SK-N-SH treated with all-trans-retinoic acid at 6 μM for 48 hours (cell line): ENCODE measurements at regions not wholly inside any gene's neighbourhood (a gene's known extent, or its start where the extent isn't known, plus 50 kb on each side); places are given as distances from the start of the nearest gene placed in this dataset.
"Not testable (repeated sequence)": the region's sequence is repeated elsewhere in the genome, so short reads cannot be mapped to it uniquely, and the experiment has no call there.

ENCODE experiments used
- ATAC-seq: fragments of 200-7000 bp; cut with Tn5 transposase; 3 replicates; pipeline ENCODE4 v1.9.1; 2020; ENCODE audit warnings: mild to moderate bottlenecking, moderate library complexity
- ARNTL ChIP-seq: fragments of 450-650 bp; formaldehyde crosslinking; IDR thresholded peaks from 2 replicates; pipeline ENCODE4 v1.5.0; 2020; ENCODE audit warnings: low read depth, mild to moderate bottlenecking, moderate library complexity, borderline replicate concordance
- BACH2 ChIP-seq: fragments of 250-450 bp; sonication (Bioruptor Pico); IDR thresholded peaks from 2 replicates; pipeline ENCODE4 v1.9.0; 2021; ENCODE audit warnings: mild to moderate bottlenecking, borderline replicate concordance
- CREB5 ChIP-seq: fragments of 250-450 bp; sonication (Bioruptor Pico); IDR thresholded peaks from 2 replicates; pipeline ENCODE4 v1.5.1; 2020; ENCODE audit warnings: low read depth, mild to moderate bottlenecking, moderate library complexity
- CSDC2 ChIP-seq: fragments of 250-450 bp; sonication (Bioruptor Pico); IDR thresholded peaks from 2 replicates; pipeline ENCODE4 v1.5.0; 2020; ENCODE audit warnings: mild to moderate bottlenecking, moderate library complexity
- CSRNP3 ChIP-seq: fragments of 250-450 bp; sonication (Bioruptor Pico); IDR thresholded peaks from 2 replicates; pipeline ENCODE4 v1.5.1; 2021; ENCODE audit warnings: mild to moderate bottlenecking, moderate library complexity
- ESRRG ChIP-seq: fragments of 250-450 bp; sonication (Bioruptor Pico); IDR thresholded peaks from 2 replicates; pipeline ENCODE4 v1.6.1; 2021; ENCODE audit warnings: mild to moderate bottlenecking
- GLIS3 ChIP-seq: fragments of 250-450 bp; sonication (Bioruptor Pico); IDR thresholded peaks from 2 replicates; pipeline ENCODE4 v1.5.0; 2020; ENCODE audit warnings: mild to moderate bottlenecking, moderate library complexity
- ISL1 ChIP-seq: fragments of 250-450 bp; sonication (Bioruptor Pico); IDR thresholded peaks from 2 replicates; pipeline ENCODE4 v2.1.2; 2022; ENCODE audit warnings: mild to moderate bottlenecking, moderate library complexity
- OSR1 ChIP-seq: fragments of 250-450 bp; sonication (Bioruptor Pico); IDR thresholded peaks from 2 replicates; pipeline ENCODE4 v1.8.0; 2022; ENCODE audit warnings: moderate library complexity, mild to moderate bottlenecking, inconsistent platforms
- PPARA ChIP-seq: fragments of 250-450 bp; sonication (Bioruptor Pico); IDR thresholded peaks from 2 replicates; pipeline ENCODE4 v1.5.0; 2020; ENCODE audit warnings: mild to moderate bottlenecking, borderline replicate concordance
- RARB ChIP-seq: fragments of 250-450 bp; sonication (Bioruptor Pico); IDR thresholded peaks from 2 replicates; pipeline ENCODE4 v1.8.0; 2021; ENCODE audit warnings: mild to moderate bottlenecking, moderate library complexity
- SNAI2 ChIP-seq: fragments of 250-450 bp; sonication (Bioruptor Pico); IDR thresholded peaks from 2 replicates; pipeline ENCODE4 v1.5.0; 2020; ENCODE audit warnings: mild to moderate bottlenecking, moderate library complexity
- TCF4 ChIP-seq: fragments of 250-450 bp; sonication (Bioruptor Pico); IDR thresholded peaks from 2 replicates; pipeline ENCODE4 v1.8.0; 2021; ENCODE audit warnings: mild to moderate bottlenecking, moderate library complexity, borderline replicate concordance
- TOX ChIP-seq: fragments of 250-450 bp; sonication (Bioruptor Pico); IDR thresholded peaks from 2 replicates; pipeline ENCODE4 v1.8.0; 2021; ENCODE audit warnings: mild to moderate bottlenecking, moderate library complexity, borderline replicate concordance
- ZC3H10 ChIP-seq: fragments of 250-450 bp; sonication (Bioruptor Pico); IDR thresholded peaks from 2 replicates; pipeline ENCODE4 v1.5.1; 2021; ENCODE audit warnings: mild to moderate bottlenecking, moderate library complexity
- ZFP3 ChIP-seq: fragments of 250-450 bp; sonication (Bioruptor Pico); IDR thresholded peaks from 2 replicates; pipeline ENCODE4 v1.5.0; 2020; ENCODE audit warnings: mild to moderate bottlenecking, moderate library complexity
- ZFP30 ChIP-seq: fragments of 450-650 bp; formaldehyde crosslinking; IDR thresholded peaks from 2 replicates; pipeline ENCODE4 v1.5.0; 2022; ENCODE audit warnings: mild to moderate bottlenecking, moderate library complexity
- ZNF565 ChIP-seq: fragments of 450-650 bp; formaldehyde crosslinking; conservative IDR thresholded peaks from 2 replicates; pipeline ENCODE4 v1.5.0; 2020; ENCODE audit warnings: low read depth, mild to moderate bottlenecking, moderate library complexity
- ZNF70 ChIP-seq: fragments of 450-650 bp; formaldehyde crosslinking; IDR thresholded peaks from 2 replicates; pipeline ENCODE4 v1.5.0; 2020; ENCODE audit warnings: mild to moderate bottlenecking, moderate library complexity
- ZNF8 ChIP-seq: fragments of 450-650 bp; formaldehyde crosslinking; IDR thresholded peaks from 2 replicates; pipeline ENCODE4 v1.5.0; 2020; ENCODE audit warnings: mild to moderate bottlenecking, moderate library complexity
- TF ChIP-seq, protein P1 (sequence below): fragments of 250-450 bp; sonication (Bioruptor Pico); IDR thresholded peaks from 2 replicates; pipeline ENCODE4 v1.8.0; 2021; ENCODE audit warnings: low read depth, mild to moderate bottlenecking, moderate library complexity, borderline replicate concordance
- TF ChIP-seq, protein P2 (sequence below): fragments of 250-450 bp; sonication (Bioruptor Pico); IDR thresholded peaks from 2 replicates; pipeline ENCODE4 v1.8.0; 2020; ENCODE audit warnings: mild to moderate bottlenecking, moderate library complexity, borderline replicate concordance

DNA sequence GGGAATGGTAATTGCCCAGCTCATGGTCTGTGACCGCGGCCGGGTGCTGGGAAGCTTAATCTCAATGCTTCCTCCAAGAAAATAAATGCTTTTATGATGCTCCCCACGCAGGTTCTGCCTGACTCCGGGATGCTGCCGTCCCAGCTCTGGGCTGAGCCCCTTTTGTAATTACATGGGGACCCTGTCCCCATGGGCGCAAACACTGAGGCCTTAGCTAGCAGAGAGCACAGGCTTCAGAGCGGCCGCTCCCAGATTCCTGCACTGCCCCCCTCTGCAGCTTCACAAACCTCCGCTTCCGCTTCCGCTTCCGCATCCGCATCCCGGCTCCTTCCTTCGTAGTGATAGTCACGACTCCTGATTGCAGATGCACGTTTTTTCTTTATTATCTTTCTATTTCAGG, 129.5 kb downstream of the KIF26A start (continued):
- no peak for TF ChIP-seq OSR1 (CRISPR knock-in tag)
- no peak for TF ChIP-seq BACH2 (CRISPR knock-in tag)
- no peak for TF ChIP-seq ZNF8 (CRISPR knock-in tag)
- no peak for TF ChIP-seq GLIS3 (CRISPR knock-in tag)
- TF ChIP-seq TOX (CRISPR knock-in tag), result no peak
- TF ChIP-seq ZFP30 (CRISPR knock-in tag), result no peak
- no peak for TF ChIP-seq ZFP3 (CRISPR knock-in tag)

GRCh38 chr14:104268295-104268694, 129.9 kb downstream of the KIF26A start:
- TF ChIP-seq PPARA (CRISPR knock-in tag), result no peak
- no peak for TF ChIP-seq ISL1
- no peak for TF ChIP-seq CSDC2 (CRISPR knock-in tag)
- TF ChIP-seq TCF4 (CRISPR knock-in tag), result no peak
- no peak for TF ChIP-seq SNAI2 (CRISPR knock-in tag)
- ATAC-seq, result no peak

DNA sequence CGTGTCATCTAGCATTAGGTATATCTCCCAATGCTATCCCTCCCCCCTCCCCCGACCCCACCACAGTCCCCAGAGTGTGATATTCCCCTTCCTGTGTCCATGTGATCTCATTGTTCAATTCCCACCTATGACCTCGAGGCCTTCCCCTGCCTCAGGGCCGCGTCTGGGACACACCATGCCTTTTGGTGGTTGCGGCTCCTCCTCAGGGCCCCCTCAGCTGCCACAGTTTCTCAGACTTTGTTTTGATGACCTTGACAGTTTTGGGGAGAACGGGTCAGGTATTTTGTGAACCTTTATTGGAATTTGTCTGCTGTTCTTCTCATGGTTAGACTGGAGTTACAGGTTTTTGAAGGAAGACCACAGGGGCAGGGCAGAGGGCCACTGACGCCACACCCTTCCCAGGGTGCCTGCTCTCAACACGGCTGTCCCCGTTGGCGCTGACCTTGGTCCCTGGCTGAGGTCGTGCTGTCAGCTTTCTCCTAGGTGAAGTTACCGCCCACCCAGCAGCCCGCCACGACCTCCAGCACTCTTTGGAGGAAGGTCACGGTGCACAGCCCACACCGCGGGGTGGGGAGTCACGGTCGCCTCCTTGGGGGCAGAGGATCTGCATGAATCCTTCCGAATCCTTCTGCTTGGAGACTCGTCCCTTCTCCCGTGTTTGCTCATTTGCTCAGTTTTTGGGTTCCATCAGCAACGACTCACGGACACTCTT, 130.5 kb downstream of the KIF26A start:
- ATAC-seq, result no peak
- TF ChIP-seq GLIS3 (CRISPR knock-in tag) (no peak), SNAI2 (CRISPR knock-in tag) (no peak), RARB (CRISPR knock-in tag) (no peak), ZFP30 (CRISPR knock-in tag) (no peak), ARNTL (CRISPR knock-in tag) (no peak), CSDC2 (CRISPR knock-in tag) (no peak), ZNF565 (no peak), TCF4 (CRISPR knock-in tag) (no peak), ZFP3 (CRISPR knock-in tag) (no peak), OSR1 (CRISPR knock-in tag) (no peak), CSRNP3 (CRISPR knock-in tag) (no peak), ZC3H10 (CRISPR knock-in tag) (no peak), CREB5 (no peak), ESRRG (CRISPR knock-in tag) (no peak), ISL1 (no peak), ZNF8 (CRISPR knock-in tag) (no peak), ZNF70 (CRISPR knock-in tag) (no peak), TOX (CRISPR knock-in tag) (no peak)
- TF ChIP-seq, protein P1, sequence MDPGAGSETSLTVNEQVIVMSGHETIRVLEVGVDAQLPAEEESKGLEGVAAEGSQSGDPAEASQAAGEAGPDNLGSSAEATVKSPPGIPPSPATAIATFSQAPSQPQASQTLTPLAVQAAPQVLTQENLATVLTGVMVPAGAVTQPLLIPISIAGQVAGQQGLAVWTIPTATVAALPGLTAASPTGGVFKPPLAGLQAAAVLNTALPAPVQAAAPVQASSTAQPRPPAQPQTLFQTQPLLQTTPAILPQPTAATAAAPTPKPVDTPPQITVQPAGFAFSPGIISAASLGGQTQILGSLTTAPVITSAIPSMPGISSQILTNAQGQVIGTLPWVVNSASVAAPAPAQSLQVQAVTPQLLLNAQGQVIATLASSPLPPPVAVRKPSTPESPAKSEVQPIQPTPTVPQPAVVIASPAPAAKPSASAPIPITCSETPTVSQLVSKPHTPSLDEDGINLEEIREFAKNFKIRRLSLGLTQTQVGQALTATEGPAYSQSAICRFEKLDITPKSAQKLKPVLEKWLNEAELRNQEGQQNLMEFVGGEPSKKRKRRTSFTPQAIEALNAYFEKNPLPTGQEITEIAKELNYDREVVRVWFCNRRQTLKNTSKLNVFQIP, result no peak
- TF ChIP-seq, protein P2, sequence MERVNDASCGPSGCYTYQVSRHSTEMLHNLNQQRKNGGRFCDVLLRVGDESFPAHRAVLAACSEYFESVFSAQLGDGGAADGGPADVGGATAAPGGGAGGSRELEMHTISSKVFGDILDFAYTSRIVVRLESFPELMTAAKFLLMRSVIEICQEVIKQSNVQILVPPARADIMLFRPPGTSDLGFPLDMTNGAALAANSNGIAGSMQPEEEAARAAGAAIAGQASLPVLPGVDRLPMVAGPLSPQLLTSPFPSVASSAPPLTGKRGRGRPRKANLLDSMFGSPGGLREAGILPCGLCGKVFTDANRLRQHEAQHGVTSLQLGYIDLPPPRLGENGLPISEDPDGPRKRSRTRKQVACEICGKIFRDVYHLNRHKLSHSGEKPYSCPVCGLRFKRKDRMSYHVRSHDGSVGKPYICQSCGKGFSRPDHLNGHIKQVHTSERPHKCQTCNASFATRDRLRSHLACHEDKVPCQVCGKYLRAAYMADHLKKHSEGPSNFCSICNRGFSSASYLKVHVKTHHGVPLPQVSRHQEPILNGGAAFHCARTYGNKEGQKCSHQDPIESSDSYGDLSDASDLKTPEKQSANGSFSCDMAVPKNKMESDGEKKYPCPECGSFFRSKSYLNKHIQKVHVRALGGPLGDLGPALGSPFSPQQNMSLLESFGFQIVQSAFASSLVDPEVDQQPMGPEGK (CRISPR knock-in tag), result no peak
- TF ChIP-seq, all 23 proteins: peak for 0

DNA sequence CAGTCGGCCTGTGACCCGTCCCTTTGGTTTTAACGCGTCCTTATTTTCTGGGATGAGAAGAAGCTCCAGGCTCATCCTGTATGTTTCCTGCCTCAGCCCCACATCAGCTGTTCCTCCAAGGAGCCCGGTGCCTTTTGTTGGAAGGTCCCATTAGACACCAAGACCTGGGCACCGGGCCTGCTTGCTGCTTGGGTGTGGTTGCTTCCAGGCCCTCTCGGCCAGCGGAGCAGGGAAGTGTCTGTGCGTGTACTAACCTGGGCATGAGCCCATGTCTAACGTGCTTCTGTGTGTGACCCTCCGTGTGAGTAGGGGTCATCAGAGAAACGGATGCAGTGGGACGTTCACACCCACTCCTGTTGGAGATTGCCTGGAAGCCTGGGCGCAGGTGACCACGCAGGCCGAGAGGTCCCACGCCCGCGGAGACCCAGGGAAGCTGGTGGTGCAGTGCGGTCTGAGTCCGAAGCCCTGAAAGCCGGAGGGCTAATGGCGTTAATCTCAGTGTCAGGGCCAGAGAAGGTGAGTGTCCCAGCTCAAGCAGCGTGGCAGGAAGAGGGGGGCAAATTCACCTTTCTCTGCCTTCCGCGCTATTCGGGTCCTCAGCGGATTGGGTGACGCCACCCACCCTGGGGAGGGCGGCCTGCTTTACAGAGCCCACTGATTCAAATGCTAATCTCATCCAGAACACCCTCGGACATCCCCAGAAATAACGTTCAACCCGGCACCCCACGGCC, 131.3 kb downstream of the KIF26A start:
- not testable (repeated sequence) for ATAC-seq
